ENCODE measurements at regions not wholly inside any gene's neighbourhood (a gene's known extent, or its start where the extent isn't known, plus 50 kb on each side); places are given as distances from the start of the nearest gene placed in this dataset.

- TF ChIP-seq CTCF (conservative IDR thresholded peaks at IDR 0.05; ENCODE audit: low read depth, low read length) (no peak), EZH2 (IDR thresholded peaks at IDR 0.05; ENCODE audit: low read length, unreplicated experiment) (no peak), EZH2phosphoT487 (IDR thresholded peaks at IDR 0.05; ENCODE audit: borderline replicate concordance, low read length) (no peak)
Observed at GRCh38 chr6:130671577-130671976, 155.6 kb upstream of the SMLR1 start.

All from PC-3 (cell line).